ENCODE measurements at regions not wholly inside any gene's neighbourhood (a gene's known extent, or its start where the extent isn't known, plus 50 kb on each side); places are given as distances from the start of the nearest gene placed in this dataset.

DNA sequence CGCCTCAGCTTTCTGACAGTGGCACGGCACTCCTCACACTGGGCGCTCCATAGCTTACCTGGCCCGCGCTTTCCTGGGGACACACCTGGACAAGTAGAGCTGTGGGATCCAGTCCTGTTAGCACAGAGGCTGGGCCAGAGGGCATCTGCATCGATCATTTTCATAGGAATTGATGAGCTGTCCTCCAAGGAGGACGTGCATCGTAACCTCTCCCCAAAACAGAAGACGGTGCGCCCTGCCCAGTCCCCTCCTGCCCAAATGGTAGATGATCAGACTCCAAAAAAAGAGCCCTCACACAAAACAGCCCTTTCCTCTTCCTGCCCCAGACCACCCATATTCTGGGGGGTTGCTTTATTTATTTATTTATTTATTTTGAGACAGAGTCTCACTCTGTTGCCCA lies 161.2 kb downstream of the CTTN start:
- TF ChIP-seq, protein P1, sequence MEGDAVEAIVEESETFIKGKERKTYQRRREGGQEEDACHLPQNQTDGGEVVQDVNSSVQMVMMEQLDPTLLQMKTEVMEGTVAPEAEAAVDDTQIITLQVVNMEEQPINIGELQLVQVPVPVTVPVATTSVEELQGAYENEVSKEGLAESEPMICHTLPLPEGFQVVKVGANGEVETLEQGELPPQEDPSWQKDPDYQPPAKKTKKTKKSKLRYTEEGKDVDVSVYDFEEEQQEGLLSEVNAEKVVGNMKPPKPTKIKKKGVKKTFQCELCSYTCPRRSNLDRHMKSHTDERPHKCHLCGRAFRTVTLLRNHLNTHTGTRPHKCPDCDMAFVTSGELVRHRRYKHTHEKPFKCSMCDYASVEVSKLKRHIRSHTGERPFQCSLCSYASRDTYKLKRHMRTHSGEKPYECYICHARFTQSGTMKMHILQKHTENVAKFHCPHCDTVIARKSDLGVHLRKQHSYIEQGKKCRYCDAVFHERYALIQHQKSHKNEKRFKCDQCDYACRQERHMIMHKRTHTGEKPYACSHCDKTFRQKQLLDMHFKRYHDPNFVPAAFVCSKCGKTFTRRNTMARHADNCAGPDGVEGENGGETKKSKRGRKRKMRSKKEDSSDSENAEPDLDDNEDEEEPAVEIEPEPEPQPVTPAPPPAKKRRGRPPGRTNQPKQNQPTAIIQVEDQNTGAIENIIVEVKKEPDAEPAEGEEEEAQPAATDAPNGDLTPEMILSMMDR (IDR thresholded peaks at IDR 0.05) = no peak
- TF ChIP-seq EZH2phosphoT487 (IDR thresholded peaks at IDR 0.05) (no peak), EZH2 (IDR thresholded peaks at IDR 0.05) (no peak)

All from neural progenitor cell (in vitro differentiated cells).